Neural progenitor cell (in vitro differentiated cells): ENCODE measurements at regions not wholly inside any gene's neighbourhood (a gene's known extent, or its start where the extent isn't known, plus 50 kb on each side); places are given as distances from the start of the nearest gene placed in this dataset.

ENCODE experiments used
- EZH2 ChIP-seq: fragments of 200-600 bp; sonication (generic); IDR thresholded peaks from 2 replicates; pipeline ENCODE4 v1.6.1; 2017; ENCODE audit warnings: antibody characterized with exemption, mild to moderate bottlenecking, moderate library complexity
- EZH2phosphoT487 ChIP-seq: fragments of 200-600 bp; sonication (generic); IDR thresholded peaks from 2 replicates; pipeline ENCODE4 v1.6.1; 2017; ENCODE audit warnings: antibody characterized with exemption
- TF ChIP-seq, protein P1 (sequence below): fragments of 200-600 bp; sonication (generic); IDR thresholded peaks from 2 replicates; pipeline ENCODE4 v1.5.1; 2017; ENCODE audit warnings: antibody characterized with exemption, mild to moderate bottlenecking

- TF ChIP-seq, protein P1, sequence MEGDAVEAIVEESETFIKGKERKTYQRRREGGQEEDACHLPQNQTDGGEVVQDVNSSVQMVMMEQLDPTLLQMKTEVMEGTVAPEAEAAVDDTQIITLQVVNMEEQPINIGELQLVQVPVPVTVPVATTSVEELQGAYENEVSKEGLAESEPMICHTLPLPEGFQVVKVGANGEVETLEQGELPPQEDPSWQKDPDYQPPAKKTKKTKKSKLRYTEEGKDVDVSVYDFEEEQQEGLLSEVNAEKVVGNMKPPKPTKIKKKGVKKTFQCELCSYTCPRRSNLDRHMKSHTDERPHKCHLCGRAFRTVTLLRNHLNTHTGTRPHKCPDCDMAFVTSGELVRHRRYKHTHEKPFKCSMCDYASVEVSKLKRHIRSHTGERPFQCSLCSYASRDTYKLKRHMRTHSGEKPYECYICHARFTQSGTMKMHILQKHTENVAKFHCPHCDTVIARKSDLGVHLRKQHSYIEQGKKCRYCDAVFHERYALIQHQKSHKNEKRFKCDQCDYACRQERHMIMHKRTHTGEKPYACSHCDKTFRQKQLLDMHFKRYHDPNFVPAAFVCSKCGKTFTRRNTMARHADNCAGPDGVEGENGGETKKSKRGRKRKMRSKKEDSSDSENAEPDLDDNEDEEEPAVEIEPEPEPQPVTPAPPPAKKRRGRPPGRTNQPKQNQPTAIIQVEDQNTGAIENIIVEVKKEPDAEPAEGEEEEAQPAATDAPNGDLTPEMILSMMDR: no peak
- TF ChIP-seq EZH2 (no peak), EZH2phosphoT487 (no peak)
Observed at GRCh38 chr16:73248316-73248715, 200.4 kb upstream of the ZFHX3 start.
